GM19397 (cell line): ENCODE measurements at regions not wholly inside any gene's neighbourhood (a gene's known extent, or its start where the extent isn't known, plus 50 kb on each side); places are given as distances from the start of the nearest gene placed in this dataset.
"Not testable (repeated sequence)": the region's sequence is repeated elsewhere in the genome, so short reads cannot be mapped to it uniquely, and the experiment has no call there.

Experiments used
- ATAC-seq: cut with Tn5 transposase; IDR thresholded peaks from one replicate; pipeline ENCODE4 v1.9.1; 2021; ENCODE audit warnings: mild to moderate bottlenecking, moderate library complexity; ENCODE audit not compliant: unreplicated experiment

DNA sequence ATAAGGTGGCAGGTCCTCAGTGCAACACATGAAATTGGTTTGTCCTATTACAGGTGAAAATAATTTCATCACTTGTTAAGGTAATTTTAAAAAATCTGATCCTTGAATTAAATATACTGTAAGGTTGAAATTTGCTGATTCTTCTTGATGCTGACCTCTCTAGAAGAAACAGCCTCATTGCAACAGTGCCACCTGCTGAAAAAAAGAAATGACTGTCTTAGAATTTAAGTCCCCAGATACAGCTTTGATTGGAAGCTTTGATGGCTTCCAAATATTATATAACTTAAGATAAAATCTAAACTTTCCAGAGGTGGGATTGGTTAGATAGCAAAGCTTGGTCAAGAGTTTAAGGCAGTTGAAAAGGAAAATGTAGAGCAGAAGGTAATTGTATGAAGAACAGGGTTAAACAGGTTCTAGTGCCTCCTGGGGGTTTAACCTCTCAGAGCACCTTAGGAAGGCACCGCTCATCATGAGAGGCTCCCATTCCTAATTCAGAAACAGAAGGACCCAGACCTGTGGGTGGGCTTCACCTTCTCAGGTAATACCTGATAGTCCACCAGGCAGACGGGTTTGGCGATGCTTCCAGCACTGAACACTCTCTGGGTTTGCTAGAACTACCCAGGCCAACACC lies 401.0 kb downstream of the PAX1 start:
- no peak for ATAC-seq

- ATAC-seq = no peak
These were observed 396.1 kb downstream of the PAX1 start for GRCh38 chr20:22101606-22102005.

DNA sequence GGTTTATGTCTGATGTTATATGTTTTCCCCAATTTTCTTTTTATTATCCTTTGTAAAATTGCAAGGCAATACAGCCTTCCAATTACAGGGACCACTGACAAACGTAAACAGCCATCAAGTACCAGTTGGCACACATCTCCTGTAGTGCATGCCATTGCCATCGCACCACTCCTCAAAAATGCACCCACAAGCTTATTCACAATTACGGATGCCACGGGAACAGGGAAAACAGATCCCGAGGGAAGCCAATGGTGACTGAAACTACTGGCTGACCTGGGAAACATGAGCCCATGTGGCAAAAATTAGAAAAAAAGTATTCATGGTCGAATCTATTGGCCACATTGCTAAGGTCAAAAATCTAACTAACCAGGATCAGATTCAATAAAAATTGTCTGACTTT lies 395.2 kb downstream of the PAX1 start:
- no peak for ATAC-seq

DNA sequence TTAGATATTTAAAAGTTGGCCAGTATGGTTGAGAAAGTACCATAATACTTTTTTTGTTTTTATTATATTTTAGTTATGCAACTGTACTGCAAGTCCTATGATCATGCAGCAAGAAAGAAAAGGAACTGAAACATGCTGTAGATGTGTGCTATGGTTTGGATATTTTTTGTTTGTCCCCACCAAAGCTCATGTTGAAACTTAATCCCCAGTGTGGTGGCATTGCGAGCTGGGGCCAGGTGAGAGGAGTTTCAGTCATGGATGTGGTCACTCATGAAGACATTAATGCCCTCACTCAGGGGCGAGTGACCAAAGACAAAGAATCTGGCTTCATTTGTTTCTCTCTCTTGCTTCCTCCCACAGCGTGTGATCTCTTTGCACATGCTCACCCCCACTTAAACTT lies 393.9 kb downstream of the PAX1 start:
- ATAC-seq = no peak

- ATAC-seq = no peak
These were observed 393.0 kb downstream of the PAX1 start for GRCh38 chr20:22098511-22098910.

GRCh38 chr20:22093122-22093521 lies 387.7 kb downstream of the PAX1 start:
- no peak for ATAC-seq

DNA sequence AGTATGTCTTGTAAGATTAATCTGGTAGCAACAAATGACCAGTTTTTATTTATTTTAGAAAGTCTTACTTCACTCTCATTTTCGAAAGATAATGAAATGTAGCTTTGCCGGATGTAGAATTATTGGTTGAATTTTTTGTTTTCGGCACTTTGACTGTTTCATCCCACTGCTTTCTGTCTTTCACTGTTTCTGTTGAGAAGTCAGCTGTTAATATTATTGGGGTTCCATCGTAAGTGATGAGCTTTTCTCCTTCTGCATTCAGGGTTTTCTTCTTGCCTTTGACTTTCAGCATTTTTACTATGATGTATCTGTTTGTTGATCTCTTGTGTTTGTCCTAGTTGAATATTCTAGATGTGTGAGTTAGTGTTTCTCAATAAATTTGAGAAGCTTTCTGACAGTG lies 383.4 kb downstream of the PAX1 start:
- ATAC-seq = no peak

GRCh38 chr20:22080985-22081384 lies 375.5 kb downstream of the PAX1 start:
- no peak for ATAC-seq

DNA sequence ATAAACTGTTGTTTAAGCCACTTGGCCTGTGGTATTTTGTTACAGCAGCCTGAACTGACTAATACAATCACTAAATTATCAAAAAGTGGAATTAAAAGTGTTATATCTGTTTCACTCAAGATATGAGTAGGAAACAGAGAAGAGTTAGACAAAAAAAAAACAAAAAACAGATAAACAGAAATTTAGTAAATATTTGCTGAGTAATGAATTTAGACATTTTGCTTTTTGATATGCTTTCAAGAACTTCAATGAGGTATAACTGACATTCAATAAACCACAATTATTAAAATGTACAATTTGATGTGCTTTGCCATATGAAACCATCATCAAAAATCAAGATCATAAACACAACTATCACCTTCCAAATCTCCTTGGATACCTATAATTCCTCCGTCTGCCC lies 369.2 kb downstream of the PAX1 start:
- ATAC-seq = no peak

GRCh38 chr20:22071841-22072240 lies 366.4 kb downstream of the PAX1 start:
- ATAC-seq = no peak

GRCh38 chr20:22070610-22071058 lies 365.2 kb downstream of the PAX1 start:
- no peak for ATAC-seq

GRCh38 chr20:22063753-22064152 lies 358.3 kb downstream of the PAX1 start:
- ATAC-seq = no peak

DNA sequence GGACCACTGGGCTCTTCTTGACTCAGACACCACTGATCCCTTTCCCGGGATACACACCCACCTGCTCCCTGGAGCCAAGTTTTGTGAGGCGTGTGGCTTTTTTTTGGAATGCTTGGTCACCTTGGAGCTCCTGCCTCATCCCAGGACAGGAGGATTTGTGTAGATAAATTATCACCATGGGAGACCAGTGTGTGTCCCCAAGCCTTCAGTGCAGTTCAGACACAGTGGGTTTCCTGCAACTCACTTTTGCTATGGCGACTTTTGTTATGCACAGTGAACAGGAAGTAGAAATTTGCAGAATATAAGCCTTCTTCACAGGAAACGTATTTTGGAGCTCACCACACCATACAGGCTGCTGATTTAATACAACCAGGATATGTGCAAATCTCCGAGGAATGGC lies 357.4 kb downstream of the PAX1 start:
- no peak for ATAC-seq

DNA sequence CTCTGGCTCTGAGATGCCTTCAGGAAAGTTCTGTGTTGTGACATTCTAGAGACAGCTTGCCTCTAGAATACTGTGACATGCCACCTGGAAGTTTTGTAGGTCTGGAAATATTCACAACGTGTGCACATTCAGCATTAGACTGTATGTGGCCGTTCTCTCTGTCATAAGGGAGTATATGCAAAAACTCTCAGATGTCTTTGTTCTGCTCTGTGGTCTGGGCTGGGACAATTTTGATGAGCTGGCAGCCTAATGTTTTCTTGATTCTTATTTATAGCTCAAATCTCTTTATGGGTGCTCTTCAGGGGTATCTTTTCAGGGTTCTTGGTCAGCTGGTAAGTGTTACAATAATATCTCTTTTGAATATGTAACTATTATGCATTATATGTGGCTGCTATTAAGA lies 355.1 kb downstream of the PAX1 start:
- ATAC-seq = no peak

DNA sequence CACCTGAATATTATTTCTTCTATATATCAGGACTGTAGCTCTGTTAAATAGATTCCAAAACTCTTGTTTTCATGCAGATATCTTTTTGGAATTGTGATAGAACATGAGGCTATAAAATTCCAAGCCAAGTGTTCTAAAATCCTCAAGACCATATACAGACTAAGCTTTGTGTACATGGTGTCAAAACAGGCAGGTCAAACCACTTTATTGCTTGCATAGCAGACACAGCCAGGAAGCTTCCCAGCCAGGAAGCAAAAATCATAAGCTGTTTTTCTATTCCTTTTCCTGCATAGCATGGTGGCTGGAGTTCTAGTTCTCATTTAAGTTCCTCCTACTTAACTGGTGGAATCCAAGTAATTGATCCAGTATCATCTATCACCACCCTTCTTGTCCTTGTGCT lies 353.3 kb downstream of the PAX1 start:
- ATAC-seq = no peak

GRCh38 chr20:22055981-22056380 lies 350.5 kb downstream of the PAX1 start:
- ATAC-seq = no peak

- ATAC-seq = no peak
These were observed 346.7 kb downstream of the PAX1 start for GRCh38 chr20:22052025-22052650.

GRCh38 chr20:22045956-22046507 lies 340.6 kb downstream of the PAX1 start:
- not testable (repeated sequence) for ATAC-seq

- no peak for ATAC-seq
These were observed 322.0 kb downstream of the PAX1 start for GRCh38 chr20:22027423-22027822.

- ATAC-seq = no peak
These were observed 314.7 kb downstream of the PAX1 start for GRCh38 chr20:22020201-22020600.

DNA sequence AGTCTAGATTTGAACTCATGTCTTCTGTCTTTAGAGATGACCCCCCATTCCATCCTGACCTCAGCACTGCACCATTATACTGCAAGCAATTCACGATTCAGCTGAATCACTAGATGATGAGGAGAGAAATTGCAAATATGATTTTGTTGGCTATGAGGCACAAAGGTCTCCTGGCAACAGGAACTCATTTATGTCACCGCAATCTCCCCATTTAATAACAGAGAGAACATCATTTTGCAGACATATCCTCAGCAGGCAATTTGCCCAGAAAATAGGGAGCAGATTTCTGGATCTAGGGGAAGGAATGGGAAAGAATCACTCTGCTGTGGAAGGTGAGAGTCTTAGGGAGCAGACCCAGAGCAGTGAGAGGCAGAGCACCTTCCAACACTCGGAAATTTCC lies 303.0 kb downstream of the PAX1 start:
- ATAC-seq = no peak

DNA sequence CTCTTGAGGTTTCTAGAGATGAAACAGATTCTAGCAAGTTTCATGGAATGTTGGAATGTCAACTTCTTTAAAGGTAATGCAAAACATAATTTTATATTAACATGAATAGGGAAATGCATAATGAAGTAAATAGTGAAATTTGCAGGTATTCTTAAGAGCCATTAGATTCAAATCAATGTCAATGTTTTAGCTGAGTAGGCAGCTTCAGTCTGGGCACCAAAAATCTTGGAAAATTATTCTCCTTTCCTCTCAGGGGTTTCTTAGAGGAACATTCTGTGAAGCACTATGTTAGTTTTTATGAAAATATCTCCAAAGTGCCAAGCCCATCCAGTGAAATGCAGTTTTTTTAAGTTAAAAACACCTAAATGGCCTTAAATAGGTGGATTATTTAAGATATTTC lies 300.8 kb downstream of the PAX1 start:
- ATAC-seq = no peak

DNA sequence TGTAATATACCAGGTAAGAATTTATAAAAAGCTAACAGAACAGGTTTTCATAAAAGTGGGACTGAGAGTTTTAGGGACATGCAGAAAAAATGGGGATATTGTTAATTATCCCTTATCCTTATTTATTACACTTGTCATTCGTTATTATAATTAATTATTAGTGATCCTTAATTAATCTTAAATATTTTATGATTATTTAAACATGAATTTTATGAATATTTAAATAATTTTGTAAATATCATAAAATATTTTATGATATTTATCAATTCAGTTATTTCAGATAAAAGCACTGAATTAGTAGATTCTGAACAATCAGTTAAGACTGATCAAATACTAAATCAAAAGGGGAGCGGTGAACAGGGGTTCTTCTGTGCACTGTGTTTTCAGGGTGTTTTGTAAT lies 300.1 kb downstream of the PAX1 start:
- ATAC-seq = no peak
